Esophagus muscularis mucosa (tissue), 3 donors: ENCODE measurements at regions not wholly inside any gene's neighbourhood (a gene's known extent, or its start where the extent isn't known, plus 50 kb on each side); places are given as distances from the start of the nearest gene placed in this dataset.

ENCODE experiments used
- POLR2A ChIP-seq: fragments of 450-650 bp; IDR thresholded peaks from one replicate; pipeline ENCODE4 v1.6.1; 2017; ENCODE audit warnings: antibody characterized with exemption, moderate library complexity, mild to moderate bottlenecking, low read depth
- POLR2AphosphoS5 ChIP-seq, 2 donors: sonication (generic); formaldehyde crosslinking; IDR thresholded peaks; one replicate each; pipeline ENCODE4 v1.6.1; 2017; ENCODE audit warnings: antibody characterized with exemption in 2 of 2
- TF ChIP-seq, protein P1 (sequence below), 3 experiments: fragments of 200-600 bp in 2 of 3; fragments of 450-650 bp in 1 of 3; sonication (generic) in 2 of 3; IDR thresholded peaks; one replicate each; pipeline ENCODE4 v1.5.1; 2017 to 2019; ENCODE audit warnings: antibody characterized with exemption in 3 of 3, mild to moderate bottlenecking in 2 of 3, moderate library complexity in 1 of 3

DNA sequence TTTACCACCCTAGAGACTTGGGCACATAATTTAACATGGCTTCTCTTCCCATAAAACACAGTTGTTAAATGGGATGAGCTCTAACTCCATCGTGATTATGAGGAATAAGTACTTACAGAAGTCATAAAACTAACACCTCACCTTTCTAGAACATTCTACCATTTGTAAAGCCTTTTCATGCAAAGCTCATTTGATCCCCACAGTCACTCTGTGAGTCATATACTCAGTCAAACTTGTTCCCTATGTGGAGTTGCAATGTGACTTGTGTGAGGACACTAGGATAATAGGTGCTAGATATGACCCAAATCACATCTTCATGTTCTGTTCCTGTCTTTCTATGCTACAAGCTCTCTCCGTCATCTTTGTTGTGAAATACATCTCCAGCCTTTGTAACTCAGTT lies 371.7 kb downstream of the WDR11 start:
- no peak for TF ChIP-seq POLR2AphosphoS5 (IDR thresholded peaks at IDR 0.05)
- TF ChIP-seq, protein P1, sequence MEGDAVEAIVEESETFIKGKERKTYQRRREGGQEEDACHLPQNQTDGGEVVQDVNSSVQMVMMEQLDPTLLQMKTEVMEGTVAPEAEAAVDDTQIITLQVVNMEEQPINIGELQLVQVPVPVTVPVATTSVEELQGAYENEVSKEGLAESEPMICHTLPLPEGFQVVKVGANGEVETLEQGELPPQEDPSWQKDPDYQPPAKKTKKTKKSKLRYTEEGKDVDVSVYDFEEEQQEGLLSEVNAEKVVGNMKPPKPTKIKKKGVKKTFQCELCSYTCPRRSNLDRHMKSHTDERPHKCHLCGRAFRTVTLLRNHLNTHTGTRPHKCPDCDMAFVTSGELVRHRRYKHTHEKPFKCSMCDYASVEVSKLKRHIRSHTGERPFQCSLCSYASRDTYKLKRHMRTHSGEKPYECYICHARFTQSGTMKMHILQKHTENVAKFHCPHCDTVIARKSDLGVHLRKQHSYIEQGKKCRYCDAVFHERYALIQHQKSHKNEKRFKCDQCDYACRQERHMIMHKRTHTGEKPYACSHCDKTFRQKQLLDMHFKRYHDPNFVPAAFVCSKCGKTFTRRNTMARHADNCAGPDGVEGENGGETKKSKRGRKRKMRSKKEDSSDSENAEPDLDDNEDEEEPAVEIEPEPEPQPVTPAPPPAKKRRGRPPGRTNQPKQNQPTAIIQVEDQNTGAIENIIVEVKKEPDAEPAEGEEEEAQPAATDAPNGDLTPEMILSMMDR (IDR thresholded peaks at IDR 0.05), result no peak
- no peak for TF ChIP-seq POLR2A
